ENCODE measurements at regions not wholly inside any gene's neighbourhood (a gene's known extent, or its start where the extent isn't known, plus 50 kb on each side); places are given as distances from the start of the nearest gene placed in this dataset.

- Histone ChIP-seq H3K4me3 (no peak overlapping the region), H3K4me1 (ENCODE audit: insufficient read depth) (no peaks in the 10 kb centered on the region), H3K27me3 (no peaks in the 10 kb centered on the region), H3K27ac (no peak overlapping the region), H3K36me3 (no peaks in the 10 kb centered on the region), H3K9me3 (no peaks in the 10 kb centered on the region)
- TF ChIP-seq EP300 (IDR thresholded peaks at IDR 0.05) (no peak), CTCF (IDR thresholded peaks at IDR 0.05) (no peak), POLR2A (IDR thresholded peaks at IDR 0.05) (no peak)
- intact Hi-C loops (cut with DNase I): no loop called here
- 70 to 83% (median 81%) methylated on average over 6 of the region's 6 CpGs for WGBS, 3 donors
- no peak for DNase-seq
Observed at GRCh38 chr16:75916451-75916850, 190.2 kb upstream of the CPHXL start.

GRCh38 chr16:75918109-75918508 is 191.8 kb upstream of the CPHXL start:
- no peaks in the 10 kb centered on the region for H3K36me3 ChIP-seq
- no peaks in the 10 kb centered on the region for H3K9me3 ChIP-seq
- no peak overlapping the region for H3K27ac ChIP-seq
- no peak overlapping the region for H3K4me3 ChIP-seq
- intact Hi-C loops (cut with DNase I): no loop called here
- no peaks in the 10 kb centered on the region for H3K4me1 ChIP-seq (ENCODE audit: insufficient read depth)
- DNase-seq: no peak
- no peak for TF ChIP-seq CTCF (IDR thresholded peaks at IDR 0.05)
- no peak for TF ChIP-seq EP300 (IDR thresholded peaks at IDR 0.05)
- no peak for TF ChIP-seq POLR2A (IDR thresholded peaks at IDR 0.05)
- WGBS, 3 donors: 44 to 73% (median 58%) methylated on average over 1 of the region's 1 CpG
- no peaks in the 10 kb centered on the region for H3K27me3 ChIP-seq

GRCh38 chr16:75919664-75920063 is 193.4 kb upstream of the CPHXL start:
- no peaks in the 10 kb centered on the region for H3K9me3 ChIP-seq

GRCh38 chr16:75921281-75921680 is 195.0 kb upstream of the CPHXL start:
- H3K4me3 ChIP-seq: no peak overlapping the region
- DNase-seq: no peak
- no peak overlapping the region for H3K27ac ChIP-seq
- H3K36me3 ChIP-seq: no peaks in the 10 kb centered on the region
- no peaks in the 10 kb centered on the region for H3K4me1 ChIP-seq (ENCODE audit: insufficient read depth)
- 75 to 85% (median 83%) methylated on average over 2 of the region's 2 CpGs for WGBS, 3 donors
- no peaks in the 10 kb centered on the region for H3K27me3 ChIP-seq
- H3K9me3 ChIP-seq: no peaks in the 10 kb centered on the region
- TF ChIP-seq POLR2A (IDR thresholded peaks at IDR 0.05): no peak
- TF ChIP-seq EP300 (IDR thresholded peaks at IDR 0.05): no peak
- TF ChIP-seq CTCF (IDR thresholded peaks at IDR 0.05): no peak
- intact Hi-C loops (cut with DNase I): loop anchor here in 1 of 4 donors (10.0 kb wide), 1 partner anchor 256 kb away; no protein-coding TSS in a partner anchor

More at GRCh38 chr16:75919664-75920063, 193.4 kb upstream of the CPHXL start:
- H3K4me1 ChIP-seq (ENCODE audit: insufficient read depth): no peaks in the 10 kb centered on the region
- WGBS, 3 donors: 0 to 5% (median 0%) methylated on average over 5 of the region's 5 CpGs
- H3K27ac ChIP-seq: no peak overlapping the region
- H3K27me3 ChIP-seq: no peaks in the 10 kb centered on the region
- no peak overlapping the region for H3K4me3 ChIP-seq
- H3K36me3 ChIP-seq: no peaks in the 10 kb centered on the region
- no peak for TF ChIP-seq POLR2A (IDR thresholded peaks at IDR 0.05)
- TF ChIP-seq EP300 (IDR thresholded peaks at IDR 0.05): no peak
- no peak for TF ChIP-seq CTCF (IDR thresholded peaks at IDR 0.05)
- no peak for DNase-seq
- intact Hi-C loops (cut with DNase I): loop anchor here in 1 of 4 donors (10.0 kb wide), 1 partner anchor 255 kb away; no protein-coding TSS in a partner anchor
